PC-3 (cell line): ENCODE measurements at regions not wholly inside any gene's neighbourhood (a gene's known extent, or its start where the extent isn't known, plus 50 kb on each side); places are given as distances from the start of the nearest gene placed in this dataset.
A peak's percentile ranks its signal among the peaks of the same experiment; 100 is the strongest.

Source experiments
- ATAC-seq: fragments of 200-7000 bp; cut with Tn5 transposase; 2 replicates; pipeline ENCODE4 v1.9.1; 2020; ENCODE audit warnings: mild to moderate bottlenecking, moderate library complexity
- BruUV-seq: library from RNA; stranded (reverse); fragments of 400-500 nt; replicated peaks from 2 replicates; lab custom pipeline; 2021; lab: Mats Ljungman, UMichigan
- CTCF ChIA-PET: fragments of 300-600 bp; sonication (Branson Sonifier 250); formaldehyde crosslinking; loops from one replicate; lab custom pipeline; 2022; ENCODE audit warnings: antibody characterized with exemption; lab: Charles Lee
- POLR2A ChIA-PET: fragments of 300-600 bp; sonication (Branson Sonifier 250); formaldehyde crosslinking; loops from one replicate; lab custom pipeline; 2022; ENCODE audit warnings: antibody characterized with exemption; ENCODE audit not compliant: unreplicated experiment; lab: Charles Lee
- DNase-seq: peaks from one replicate; pipeline ENCODE4 v3.0.0-alpha.2; 2015
- H2AFZ ChIP-seq: fragments of 300-600 bp; sonication (generic); 2 replicates; pipeline ENCODE4 v1.6.0; 2016; ENCODE audit warnings: antibody characterized with exemption, low read length
- H3F3A ChIP-seq: fragments of 300-600 bp; sonication (generic); one replicate; pipeline ENCODE4 v1.6.0; 2017; ENCODE audit warnings: antibody characterized with exemption, low read length, control low read depth, mild to moderate bottlenecking; ENCODE audit not compliant: unreplicated experiment
- H3K27ac ChIP-seq: fragments of 300-600 bp; sonication (generic); 2 replicates; pipeline ENCODE4 v1.5.1; 2016; ENCODE audit warnings: mild to moderate bottlenecking, low read length
- H3K27me3 ChIP-seq: fragments of 300-600 bp; sonication (generic); 2 replicates; pipeline ENCODE4 v1.6.1; 2016; ENCODE audit warnings: low read length, mixed read lengths
- H3K36me3 ChIP-seq: fragments of 300-600 bp; sonication (generic); 2 replicates; pipeline ENCODE4 v1.6.1; 2016; ENCODE audit warnings: low read depth, mixed run types, low read length, mixed read lengths
- H3K4me1 ChIP-seq: fragments of 300-600 bp; sonication (generic); 2 replicates; pipeline ENCODE4 v1.5.1; 2016; ENCODE audit warnings: low read length; ENCODE audit not compliant: insufficient read depth
- H3K4me2 ChIP-seq: fragments of 300-600 bp; sonication (generic); 2 replicates; pipeline ENCODE4 v1.6.0; 2016; ENCODE audit warnings: low read length
- H3K4me3 ChIP-seq: fragments of 300-600 bp; sonication (generic); 2 replicates; pipeline ENCODE4 v1.5.1; 2016; ENCODE audit warnings: mild to moderate bottlenecking, low read length, mixed read lengths
- H3K79me2 ChIP-seq: fragments of 300-600 bp; sonication (generic); 2 replicates; pipeline ENCODE4 v1.6.1; 2017; ENCODE audit warnings: low read length, mixed read lengths
- H3K9ac ChIP-seq: fragments of 300-600 bp; sonication (generic); 2 replicates; pipeline ENCODE4 v1.6.0; 2016; ENCODE audit warnings: mild to moderate bottlenecking, low read length
- H3K9me2 ChIP-seq: fragments of 300-600 bp; sonication (generic); replicated peaks from 2 replicates; pipeline ENCODE4 v1.6.1; 2016; ENCODE audit warnings: mixed run types, low read length, mixed read lengths
- H3K9me3 ChIP-seq: fragments of 300-600 bp; sonication (generic); 2 replicates; pipeline ENCODE4 v1.6.1; 2016; ENCODE audit warnings: low read length, mixed read lengths
- H4K20me1 ChIP-seq: fragments of 300-600 bp; sonication (generic); 2 replicates; pipeline ENCODE4 v1.6.1; 2016; ENCODE audit warnings: low read length, mixed read lengths
- CTCF ChIP-seq: fragments of 300-600 bp; sonication (generic); conservative IDR thresholded peaks from 2 replicates; pipeline ENCODE4 v1.5.1; 2017; ENCODE audit warnings: antibody characterized with exemption, low read depth, mild to moderate bottlenecking, low read length
- EZH2 ChIP-seq: fragments of 300-600 bp; sonication (generic); IDR thresholded peaks from one replicate; pipeline ENCODE4 v1.6.1; 2017; ENCODE audit warnings: antibody characterized with exemption, mild to moderate bottlenecking, low read length; ENCODE audit not compliant: unreplicated experiment
- EZH2phosphoT487 ChIP-seq: fragments of 300-600 bp; sonication (generic); IDR thresholded peaks from 2 replicates; pipeline ENCODE4 v1.6.1; 2018; ENCODE audit warnings: mild to moderate bottlenecking, antibody characterized with exemption, low read length, borderline replicate concordance
- intact Hi-C: fragments of 100-400 bp; cut with micrococcal nuclease; formaldehyde crosslinking; loops from 2 replicates; pipeline ENCODE4 v1.9.0; 2023

GRCh38 chr20:6707321-6707831 lies 60.1 kb upstream of the BMP2 start:
- CTCF ChIA-PET: no interaction called here
- no peak for TF ChIP-seq EZH2
- TF ChIP-seq CTCF: no peak
- TF ChIP-seq EZH2phosphoT487: no peak
- peak overlapping the region; percentile 94 for H3K27ac ChIP-seq
- ATAC-seq (no peak), DNase-seq (peak; percentile 28)
- intact Hi-C loops: no loop called here
- H3K36me3 ChIP-seq: no peaks in the 10 kb centered on the region
- no peaks in the 10 kb centered on the region for H4K20me1 ChIP-seq
- H2AFZ ChIP-seq: peak overlapping the region; percentile 27; the same call in 1 of the 2 replicates
- no TSS peak for BruUV-seq
- H3K27me3 ChIP-seq: no peaks in the 10 kb centered on the region
- H3K9me2 ChIP-seq: no peaks in the 10 kb centered on the region
- H3K9me3 ChIP-seq: no peaks in the 10 kb centered on the region
- H3K9ac ChIP-seq: peak overlapping the region; percentile 9; the same call in 1 of the 2 replicates
- H3F3A ChIP-seq: no peaks in the 10 kb centered on the region
- H3K4me2 ChIP-seq: peak overlapping the region; percentile 73
- POLR2A ChIA-PET: no interaction called here
- no peak overlapping the region for H3K4me3 ChIP-seq
- H3K4me1 ChIP-seq: peaks cover 92% of the 10 kb centered on the region
- H3K79me2 ChIP-seq: no peaks in the 10 kb centered on the region

DNA sequence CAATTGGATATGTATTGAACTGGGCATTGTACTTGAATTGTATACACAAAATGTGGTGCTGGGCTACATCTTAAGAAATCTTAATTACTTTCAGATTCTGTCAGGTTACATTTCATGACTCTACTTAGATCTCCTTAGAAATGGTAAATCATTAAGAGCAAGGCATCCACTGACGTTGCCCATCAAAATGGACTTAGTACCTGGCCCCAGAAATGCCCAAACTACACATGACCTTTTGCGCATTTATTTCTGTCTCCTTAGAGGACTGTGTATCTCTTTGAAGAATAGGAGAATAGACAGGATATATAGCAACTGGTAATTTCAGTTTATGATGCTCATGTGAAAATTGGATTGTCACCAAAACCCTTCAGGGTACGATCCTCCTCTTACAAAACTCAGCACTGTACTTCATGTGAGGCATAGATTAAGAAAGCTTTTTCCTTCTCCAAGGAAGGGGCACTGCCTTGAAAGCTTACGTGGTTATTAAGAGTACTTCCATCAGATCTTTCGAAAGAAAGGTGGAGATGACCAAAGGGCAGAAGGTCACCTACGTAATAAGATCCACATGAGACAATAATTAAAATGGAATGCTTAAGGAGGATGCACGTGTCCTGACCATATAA lies 61.4 kb upstream of the BMP2 start:
- H3K4me1 ChIP-seq: peaks cover 92% of the 10 kb centered on the region
- intact Hi-C loops: no loop called here
- H2AFZ ChIP-seq: no peak overlapping the region
- H3K79me2 ChIP-seq: no peaks in the 10 kb centered on the region
- peak; percentile 62 for DNase-seq
- no peaks in the 10 kb centered on the region for H3F3A ChIP-seq
- no peaks in the 10 kb centered on the region for H3K9me3 ChIP-seq
- H3K36me3 ChIP-seq: no peaks in the 10 kb centered on the region
- H4K20me1 ChIP-seq: no peaks in the 10 kb centered on the region
- no peak overlapping the region; the same call in 1 of the 2 replicates for H3K9ac ChIP-seq
- no peaks in the 10 kb centered on the region for H3K27me3 ChIP-seq
- ChIA-PET CTCF (no interaction called here), POLR2A (no interaction called here)
- no peak for TF ChIP-seq EZH2phosphoT487
- TF ChIP-seq CTCF: no peak
- TF ChIP-seq EZH2: no peak
- H3K27ac ChIP-seq: peak overlapping the region; percentile 94
- H3K4me3 ChIP-seq: no peak overlapping the region
- no peak for ATAC-seq
- H3K9me2 ChIP-seq: no peaks in the 10 kb centered on the region
- no TSS peak for BruUV-seq
- H3K4me2 ChIP-seq: 0 out of 2 replicates have a peak overlapping the region, but pooled peaks have one; percentile 59

GRCh38 chr20:6705106-6705766 lies 62.2 kb upstream of the BMP2 start:
- no TSS peak for BruUV-seq
- Histone ChIP-seq H3K27me3 (no peaks in the 10 kb centered on the region), H3F3A (no peaks in the 10 kb centered on the region), H3K4me1 (peaks cover 86% of the 10 kb centered on the region), H3K79me2 (no peaks in the 10 kb centered on the region), H2AFZ (no peak overlapping the region), H3K4me2 (peak overlapping the region; percentile 59), H3K9me3 (no peaks in the 10 kb centered on the region), H3K9ac (peak overlapping the region; percentile 71), H4K20me1 (no peaks in the 10 kb centered on the region), H3K27ac (peak overlapping the region; percentile 94), H3K4me3 (no peak overlapping the region), H3K9me2 (no peaks in the 10 kb centered on the region), H3K36me3 (no peaks in the 10 kb centered on the region)
- no peak for ATAC-seq
- intact Hi-C loops: no loop called here
- CTCF ChIA-PET: no interaction called here
- POLR2A ChIA-PET: no interaction called here
- peak; percentile 22 for DNase-seq
- TF ChIP-seq CTCF (no peak), EZH2 (no peak), EZH2phosphoT487 (no peak)
